HG02623 (cell line): ENCODE measurements at regions not wholly inside any gene's neighbourhood (a gene's known extent, or its start where the extent isn't known, plus 50 kb on each side); places are given as distances from the start of the nearest gene placed in this dataset.
"Not testable (repeated sequence)": the region's sequence is repeated elsewhere in the genome, so short reads cannot be mapped to it uniquely, and the experiment has no call there.

Experiments
- ATAC-seq: cut with Tn5 transposase; IDR thresholded peaks from one replicate; pipeline ENCODE4 v1.9.1; 2021; ENCODE audit warnings: moderate library complexity; ENCODE audit not compliant: unreplicated experiment

DNA sequence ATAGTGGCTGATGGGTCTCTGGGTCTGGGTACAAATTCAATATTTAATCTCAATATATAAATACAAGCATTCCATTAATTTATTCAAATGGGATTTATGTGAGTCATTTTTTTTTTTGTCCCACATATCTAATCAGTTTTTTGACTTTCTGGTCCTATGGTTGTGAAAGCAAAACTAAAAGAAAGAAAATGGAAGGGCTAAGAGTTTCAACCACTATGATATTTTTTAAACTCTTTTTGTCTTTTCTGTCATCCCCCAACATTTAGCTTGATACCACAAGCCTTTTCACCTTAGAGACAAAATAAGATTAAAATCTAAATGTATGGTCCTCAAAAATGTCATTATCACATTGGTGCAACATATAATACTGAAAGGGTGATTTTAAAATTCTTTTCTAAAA is 602.7 kb upstream of the CHRM3 start:
- ATAC-seq: no peak

DNA sequence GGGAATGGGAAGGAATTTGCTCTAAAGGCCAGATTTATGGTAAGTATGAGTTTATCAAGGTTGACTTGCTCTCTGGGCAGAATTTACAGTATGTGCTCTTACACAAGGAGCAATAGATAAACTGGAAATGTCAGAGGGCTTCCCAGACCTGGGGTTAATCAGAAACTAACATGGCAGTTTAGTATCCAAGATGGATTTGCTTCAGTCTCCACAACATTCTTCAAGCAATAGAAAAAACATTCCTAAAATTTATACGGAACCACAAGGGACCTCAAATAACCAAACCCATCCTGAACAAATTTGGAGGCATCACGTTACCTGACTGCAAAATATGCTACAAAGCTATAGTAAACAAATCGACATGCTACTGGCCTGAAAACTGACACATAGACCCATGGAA is 606.7 kb upstream of the CHRM3 start:
- no peak for ATAC-seq

DNA sequence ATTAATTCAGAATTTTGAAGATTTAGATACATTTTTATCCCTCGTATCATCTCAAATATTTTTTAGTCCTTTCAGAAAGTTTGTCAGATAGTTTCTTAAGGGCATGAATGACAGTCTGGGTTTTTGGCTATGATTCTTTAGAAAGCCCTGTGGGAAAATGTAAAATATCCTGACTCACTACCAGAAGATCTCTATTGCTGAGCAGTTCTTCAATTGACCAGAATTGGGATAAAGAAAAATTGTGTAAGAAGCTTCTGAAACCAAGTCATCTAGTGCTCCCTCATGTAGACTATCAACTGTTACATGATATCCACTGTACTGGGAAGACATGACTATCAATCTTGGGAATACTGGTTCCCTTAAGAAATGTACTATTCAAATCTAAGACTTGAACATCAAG is 608.3 kb upstream of the CHRM3 start:
- no peak for ATAC-seq

DNA sequence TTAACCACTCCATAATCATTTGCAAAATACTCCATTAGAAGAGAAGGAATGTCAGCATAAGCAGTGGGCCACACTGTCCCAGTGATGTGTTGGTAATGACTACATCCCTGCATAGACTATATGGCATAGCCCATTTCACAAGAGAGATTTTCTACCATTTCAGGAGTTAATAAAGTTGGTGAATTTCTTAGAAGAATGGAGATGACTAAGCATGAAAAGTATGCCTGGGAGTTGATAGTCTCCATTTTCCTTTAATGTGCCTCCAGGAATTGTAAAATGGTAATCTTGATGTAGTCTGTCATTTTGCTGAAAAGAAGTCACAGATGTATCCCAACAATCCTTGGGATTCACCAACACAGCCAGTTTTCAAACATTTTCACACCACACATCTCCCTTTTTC is 608.8 kb upstream of the CHRM3 start:
- no peak for ATAC-seq

DNA sequence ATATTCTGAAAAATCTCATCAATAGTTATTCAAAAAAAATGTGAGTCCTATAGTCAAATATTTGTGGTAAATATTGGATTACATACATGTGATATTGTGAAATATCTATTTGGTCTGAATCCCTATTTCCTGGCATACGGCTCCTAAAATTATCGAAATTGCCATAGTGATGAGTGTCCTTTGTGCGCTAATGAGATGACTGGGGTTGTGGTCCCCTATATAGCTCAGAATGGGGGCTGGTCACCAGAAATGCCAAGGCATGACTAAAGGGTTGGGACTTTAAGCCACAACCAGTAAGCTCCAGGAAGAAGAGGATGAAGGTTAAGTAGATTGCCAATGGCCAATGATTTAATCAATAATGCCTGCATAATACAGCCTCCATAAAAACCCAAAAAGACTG is 610.2 kb upstream of the CHRM3 start:
- ATAC-seq: no peak

DNA sequence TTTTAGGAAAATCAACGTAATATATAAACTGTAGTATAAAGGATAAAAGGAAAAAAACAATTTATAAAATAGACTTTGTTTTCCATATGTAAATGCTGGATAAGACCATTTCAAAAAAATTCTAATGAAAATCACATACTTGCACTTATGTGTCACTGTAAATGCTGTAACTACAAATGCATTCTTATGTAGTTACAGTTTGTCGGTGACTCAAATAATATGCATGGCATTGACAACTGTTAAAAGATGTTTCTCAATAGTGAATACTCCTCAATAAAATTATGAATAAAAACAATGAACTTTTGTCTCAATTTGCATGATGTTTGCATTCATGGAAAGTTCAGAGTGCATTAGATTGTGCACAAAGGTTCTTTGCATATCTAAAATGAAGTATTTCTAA is 614.0 kb upstream of the CHRM3 start:
- no peak for ATAC-seq

DNA sequence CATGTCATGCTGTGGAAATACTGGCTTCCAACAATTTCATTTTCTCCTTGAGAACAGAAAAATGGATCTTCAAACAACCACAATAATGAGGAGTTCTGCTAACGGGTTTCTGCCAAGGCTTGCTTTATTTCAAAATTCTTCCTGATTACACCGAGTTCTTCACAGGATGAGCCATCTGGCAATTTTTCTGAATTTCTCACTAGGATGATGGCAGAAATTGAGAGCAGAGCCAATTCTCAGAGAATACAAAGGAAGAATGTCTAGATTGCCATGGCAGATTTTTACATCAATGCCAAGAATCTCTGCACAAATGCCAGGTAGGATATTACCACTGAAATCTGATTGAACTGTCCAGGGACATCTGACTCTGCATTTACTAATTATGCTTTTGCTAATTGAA is 619.0 kb upstream of the CHRM3 start:
- no peak for ATAC-seq

DNA sequence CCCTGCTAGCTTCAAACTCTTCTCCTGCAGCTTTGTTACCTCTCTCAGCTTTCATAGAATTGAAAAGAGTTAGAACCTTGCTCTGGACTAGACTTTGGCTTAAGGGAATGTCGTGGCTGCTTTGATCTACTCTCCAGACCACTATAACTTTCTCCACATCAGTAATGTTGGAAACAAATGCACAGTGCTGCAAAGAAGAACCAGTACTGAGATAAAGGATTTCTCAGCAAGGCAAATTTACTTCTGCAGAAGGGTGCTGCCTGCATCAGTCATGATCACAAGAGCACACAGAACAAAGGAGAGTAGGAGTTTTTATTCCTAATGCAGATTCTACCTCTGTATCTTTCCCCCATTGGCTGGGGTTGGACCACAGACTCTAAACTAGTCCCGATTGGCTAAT is 621.6 kb upstream of the CHRM3 start:
- no peak for ATAC-seq

DNA sequence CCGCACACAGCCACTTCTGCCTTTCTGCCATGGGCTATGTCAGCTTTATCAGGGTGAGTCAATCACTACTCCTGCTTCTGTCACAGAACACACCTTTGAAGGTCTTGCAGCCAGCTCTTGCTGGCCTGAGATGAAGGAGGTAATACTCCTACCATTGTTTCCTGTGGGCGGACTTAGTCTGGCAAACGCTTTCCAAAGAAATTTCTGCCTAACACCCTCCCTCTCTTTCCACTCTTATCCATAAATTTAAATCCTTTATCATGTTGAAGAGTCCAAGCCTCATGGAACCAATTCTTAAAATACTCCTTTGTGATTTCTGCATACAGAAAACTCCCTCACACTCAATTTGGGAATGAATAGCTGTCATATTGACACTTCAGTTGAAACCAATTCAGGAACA is 633.1 kb upstream of the CHRM3 start:
- no peak for ATAC-seq

DNA sequence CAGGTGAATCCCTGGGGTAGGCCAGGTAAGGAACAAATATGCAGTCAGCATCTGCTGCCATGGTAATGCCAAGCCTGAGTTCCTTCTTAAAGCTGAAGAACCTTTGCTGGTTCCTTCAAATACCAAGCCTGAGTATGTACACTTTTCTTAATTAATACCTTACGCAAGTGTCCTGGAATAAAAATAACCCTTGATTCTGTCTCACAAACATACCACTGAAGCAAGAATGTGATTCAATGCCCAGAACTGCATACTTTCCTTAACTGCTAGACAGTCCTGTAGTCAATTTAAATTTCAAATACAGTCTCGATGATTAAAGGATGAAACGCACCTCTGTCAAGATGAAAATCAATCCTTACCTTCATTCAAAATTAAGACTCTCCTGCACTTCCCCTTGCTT is 634.0 kb upstream of the CHRM3 start:
- ATAC-seq: no peak

DNA sequence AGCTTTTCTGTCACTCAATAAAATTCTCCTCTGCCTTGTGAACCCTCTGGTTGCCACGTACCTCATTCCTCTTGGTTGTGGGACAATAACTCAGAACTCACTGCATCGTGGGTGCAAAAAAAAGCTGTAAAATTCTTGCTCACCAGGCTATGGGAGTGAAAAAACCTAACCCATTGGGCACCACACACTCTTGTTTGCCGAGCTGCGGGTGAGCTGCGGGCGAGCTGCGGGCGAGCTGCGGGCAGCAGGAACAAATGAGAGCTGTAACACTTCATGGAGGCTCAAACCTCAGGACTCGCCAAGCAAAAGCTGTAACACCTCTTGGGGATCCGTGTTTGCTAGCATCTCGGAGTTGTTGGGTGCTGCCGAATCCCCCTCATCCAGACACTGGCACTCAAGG is 641.3 kb upstream of the CHRM3 start:
- ATAC-seq: no peak

DNA sequence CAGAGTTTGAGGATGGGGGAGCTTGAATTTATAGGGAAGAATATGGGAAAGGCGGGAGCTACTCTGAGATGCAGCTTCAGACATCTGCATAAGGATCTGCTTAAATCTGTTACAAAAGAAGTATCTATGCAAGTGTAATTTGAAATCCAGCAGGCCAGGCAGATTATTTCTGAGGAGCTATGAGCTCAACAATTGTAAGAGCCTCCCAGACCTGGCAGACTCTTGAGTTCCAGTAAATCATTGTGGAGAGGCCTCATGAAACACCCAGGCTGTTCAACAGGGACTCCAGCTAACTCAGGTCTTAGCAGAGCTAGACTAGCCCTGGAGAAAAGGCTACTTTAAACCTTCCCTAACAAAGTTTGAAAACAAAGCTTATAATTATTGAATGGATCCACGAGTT is 647.5 kb upstream of the CHRM3 start:
- ATAC-seq: no peak

DNA sequence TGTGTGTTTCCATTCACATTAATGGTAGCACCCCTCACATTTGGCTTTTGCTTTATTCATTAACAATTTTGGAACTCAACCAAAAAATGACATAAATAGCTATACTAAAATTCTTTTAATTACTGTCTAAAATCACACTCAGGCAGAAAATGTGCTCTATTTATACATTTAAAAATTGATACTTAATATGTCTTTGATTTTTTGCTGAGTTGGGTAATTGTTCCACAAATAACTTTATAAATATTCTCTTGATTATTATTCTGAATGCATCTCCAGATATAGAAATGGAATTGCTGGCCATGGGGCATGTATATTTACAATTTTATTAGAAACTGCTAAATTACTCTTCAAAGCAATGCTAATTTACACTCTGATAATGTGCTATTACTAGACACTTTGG is 658.7 kb upstream of the CHRM3 start:
- ATAC-seq: no peak

DNA sequence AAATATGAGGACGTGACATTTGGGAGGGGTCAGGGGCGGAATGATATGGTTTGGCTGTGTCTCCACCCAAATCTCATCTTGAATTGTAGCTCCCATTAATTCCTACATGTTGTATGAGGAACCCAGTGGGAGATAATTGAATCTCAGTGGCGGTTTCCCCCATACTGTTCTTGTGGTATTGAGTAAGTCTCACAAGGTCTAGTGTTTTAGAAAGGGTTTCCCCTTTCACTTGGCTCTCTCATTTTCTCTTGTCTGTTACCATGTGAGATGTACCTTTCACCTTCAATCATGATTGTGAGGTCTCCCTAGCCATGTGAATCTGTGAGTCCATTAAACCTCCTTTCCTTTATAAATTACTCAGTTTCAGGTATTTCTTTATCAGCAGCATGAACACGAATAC is 663.6 kb upstream of the CHRM3 start:
- ATAC-seq: no peak

DNA sequence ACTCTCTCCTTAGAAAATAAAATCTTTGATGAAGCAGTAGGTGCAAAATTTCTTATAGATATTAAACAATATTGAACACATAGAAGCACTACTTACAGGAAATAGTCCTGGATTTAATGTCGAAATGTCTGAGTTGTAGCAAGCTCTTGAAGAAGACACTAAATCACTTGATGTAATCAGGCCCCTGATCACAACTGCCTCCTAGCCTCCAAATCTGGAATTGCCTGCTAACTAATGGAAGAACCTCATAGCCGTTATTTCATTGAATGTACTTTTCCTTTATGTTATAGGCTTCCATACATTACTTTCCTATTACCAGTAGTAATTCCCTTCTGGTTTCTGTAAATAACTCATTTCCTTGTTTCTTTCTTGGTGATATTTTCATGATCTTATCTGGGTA is 675.7 kb upstream of the CHRM3 start:
- ATAC-seq: no peak

DNA sequence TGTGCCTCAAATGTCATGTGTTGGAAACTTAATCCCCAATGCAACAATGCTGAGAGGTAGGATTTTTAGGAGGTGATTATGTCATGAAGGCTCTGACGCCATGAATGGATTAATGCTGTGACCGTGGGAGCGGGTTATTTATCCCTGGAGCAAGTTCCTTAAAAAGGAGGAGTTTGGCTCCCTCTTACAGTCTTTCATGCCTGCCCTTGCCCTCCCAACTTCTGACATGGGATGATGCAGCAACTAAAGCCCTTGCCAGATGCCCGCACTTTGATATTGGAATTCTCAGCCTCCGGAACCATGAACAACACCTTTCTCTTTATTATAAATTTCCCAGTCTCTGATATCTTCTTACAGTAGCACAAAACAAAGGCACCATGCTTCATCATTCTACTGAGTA is 685.3 kb upstream of the CHRM3 start:
- ATAC-seq: no peak

DNA sequence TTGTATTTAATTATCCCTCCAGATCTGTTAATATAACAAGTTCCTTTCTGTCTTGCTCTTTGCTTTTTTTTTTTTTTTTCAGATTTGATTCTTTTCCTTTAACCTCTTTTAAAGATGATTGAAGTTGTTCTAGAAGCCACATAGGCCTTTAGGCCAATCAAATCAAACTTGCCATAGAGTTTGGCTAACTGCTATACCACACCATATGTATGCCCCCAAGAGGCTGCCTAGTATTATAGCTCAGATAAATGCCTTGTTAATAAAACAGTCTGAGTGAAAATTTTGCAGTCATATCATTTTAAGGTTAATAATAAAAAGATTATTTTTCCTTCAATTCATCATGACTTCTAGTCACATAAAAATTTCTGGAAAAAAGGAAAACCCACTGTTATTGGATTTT is 696.0 kb upstream of the CHRM3 start:
- ATAC-seq: no peak

DNA sequence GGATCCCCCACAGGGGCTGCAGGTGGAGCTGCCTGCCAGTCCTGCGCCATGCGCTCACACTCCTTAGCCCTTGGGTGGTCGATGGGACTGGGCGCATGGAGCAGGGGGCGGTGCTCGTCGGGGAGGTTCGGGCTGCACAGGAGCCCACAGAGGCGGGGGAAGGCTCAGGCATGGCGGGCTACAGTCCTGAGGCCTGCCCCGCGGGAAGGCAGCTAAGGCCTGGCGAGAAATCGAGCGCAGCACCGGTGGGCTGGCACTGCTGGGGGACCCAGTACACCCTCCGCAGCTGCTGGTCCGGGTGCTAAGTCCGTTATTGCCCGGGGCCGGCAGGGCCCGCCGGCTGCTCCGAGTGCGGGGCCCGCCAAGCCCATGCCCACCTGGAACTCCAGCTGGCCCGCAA is 701.8 kb upstream of the CHRM3 start:
- ATAC-seq: not testable (repeated sequence)

DNA sequence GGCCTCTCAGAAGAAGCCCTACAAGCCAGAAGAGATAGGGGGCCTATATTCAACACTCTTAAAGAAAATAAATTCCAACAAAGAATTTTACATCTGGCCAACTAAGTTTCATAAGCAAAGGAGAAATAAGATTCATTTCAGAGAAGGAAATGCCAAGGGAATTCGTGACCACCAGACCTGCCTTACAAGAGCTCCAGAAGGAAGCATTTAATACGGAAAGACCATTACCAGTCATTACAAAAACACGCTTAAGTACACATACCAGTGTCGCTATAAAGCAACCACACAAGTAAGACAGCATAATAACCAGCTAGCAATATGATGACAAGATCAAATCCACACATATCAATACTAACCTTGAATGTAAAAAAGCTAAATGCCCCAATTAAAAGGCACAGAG is 704.9 kb upstream of the CHRM3 start:
- no peak for ATAC-seq

DNA sequence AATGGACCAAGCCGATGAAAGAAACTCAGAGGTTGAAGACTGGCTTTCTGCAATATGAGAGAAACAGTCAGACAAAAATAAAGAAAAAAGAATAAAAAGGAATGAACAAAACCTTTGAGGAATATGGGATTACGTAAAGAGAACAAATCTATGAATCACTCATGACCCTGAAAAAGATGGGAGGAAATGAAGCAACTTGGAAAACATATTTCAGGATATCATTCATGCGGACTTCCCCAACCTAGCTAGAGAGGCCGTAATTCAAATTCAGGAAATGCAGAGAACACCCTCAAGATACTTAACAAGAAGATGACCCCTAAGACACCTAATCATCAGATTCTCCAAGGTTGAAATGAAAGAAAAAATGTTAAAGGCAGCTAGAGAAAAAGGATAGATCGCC is 705.3 kb upstream of the CHRM3 start:
- no peak for ATAC-seq

DNA sequence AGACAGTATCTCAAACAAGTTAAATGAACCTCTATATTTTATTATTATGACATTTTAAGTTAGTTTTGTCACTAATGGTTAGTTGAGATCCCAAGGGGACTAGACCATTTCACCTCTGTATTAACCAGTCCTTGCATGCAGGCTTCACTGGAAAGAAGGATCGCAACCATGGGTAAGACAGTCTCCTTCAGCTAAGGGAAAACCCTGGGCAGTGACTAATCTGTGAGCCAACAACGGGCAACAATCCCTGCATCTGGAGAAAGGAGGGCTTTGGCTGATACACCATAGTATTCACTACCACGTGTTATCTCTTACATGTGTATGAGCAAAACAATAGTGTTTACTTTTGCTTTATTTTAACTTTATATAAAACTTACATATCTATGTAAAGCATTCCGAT is 708.8 kb upstream of the CHRM3 start:
- ATAC-seq: no peak

DNA sequence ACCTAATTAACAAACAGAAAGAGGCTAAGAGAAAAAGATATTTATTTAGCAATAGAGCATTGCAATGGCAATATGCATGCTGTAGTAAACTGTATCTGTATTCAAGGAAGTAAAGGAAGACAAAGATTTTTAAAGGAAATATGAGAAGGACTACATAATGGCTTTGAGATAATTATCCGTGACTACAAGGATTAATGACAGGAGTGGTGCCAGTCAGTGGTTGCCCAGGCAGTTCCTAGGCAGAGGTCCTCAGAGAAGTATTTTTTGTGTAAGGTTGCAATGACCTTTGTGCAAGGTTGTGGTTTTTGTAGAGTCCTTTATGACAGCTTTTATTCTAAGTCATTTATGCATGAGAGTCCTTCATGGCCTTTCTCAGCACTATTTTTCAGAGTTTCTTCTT is 711.1 kb upstream of the CHRM3 start:
- no peak for ATAC-seq

DNA sequence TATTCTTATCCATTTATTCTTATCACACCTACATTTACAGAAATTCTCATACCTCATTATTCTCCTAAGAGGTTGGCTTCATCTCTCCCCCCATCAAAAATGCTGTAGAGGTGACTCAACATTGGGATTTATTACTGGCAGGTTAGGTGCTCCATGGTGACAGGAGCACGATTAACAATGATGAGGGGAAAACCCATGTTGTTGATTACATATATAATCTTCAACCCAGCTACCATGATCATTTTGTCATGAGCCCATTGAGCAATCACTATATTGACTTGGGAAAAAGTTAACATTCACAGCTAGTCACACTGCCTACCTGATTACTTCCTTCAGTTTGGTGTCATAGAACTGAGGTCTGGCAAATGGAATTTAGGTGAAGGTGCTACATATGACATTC is 712.1 kb upstream of the CHRM3 start:
- no peak for ATAC-seq

DNA sequence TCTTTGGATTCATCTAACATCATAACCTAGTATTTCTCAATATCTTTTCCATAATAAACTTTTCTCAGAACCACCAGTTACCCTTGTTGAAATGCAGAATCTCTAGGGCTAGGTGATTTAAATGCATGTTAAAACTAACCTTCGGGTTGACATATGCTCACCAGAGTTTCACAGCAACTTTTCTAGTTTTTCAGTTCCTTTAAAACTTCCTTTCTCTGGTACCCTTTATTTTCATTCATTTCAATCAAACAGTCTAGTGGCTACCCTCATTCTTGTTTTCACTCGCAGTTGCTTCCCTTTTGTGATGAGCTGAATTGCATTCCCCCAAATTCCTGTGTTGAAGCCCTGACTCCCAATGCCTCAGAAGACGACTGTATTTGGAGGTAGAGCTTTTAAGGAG is 712.8 kb upstream of the CHRM3 start:
- ATAC-seq: no peak
